Endothelial cell (in vitro differentiated cells): ENCODE measurements at regions not wholly inside any gene's neighbourhood (a gene's known extent, or its start where the extent isn't known, plus 50 kb on each side); places are given as distances from the start of the nearest gene placed in this dataset.

Source experiments
- DNase-seq: peaks from one replicate; pipeline ENCODE4 v3.0.0; 2021; ENCODE audit warnings: low spot score
- H3K27ac Mint-ChIP-seq: one replicate; pipeline ENCODE4 v1.8.0; 2021; ENCODE audit warnings: mixed read lengths, inconsistent platforms; ENCODE audit not compliant: unreplicated experiment
- H3K27me3 Mint-ChIP-seq: one replicate; pipeline ENCODE4 v1.8.0; 2021; ENCODE audit warnings: mild to moderate bottlenecking, moderate library complexity, mixed read lengths, inconsistent platforms; ENCODE audit not compliant: unreplicated experiment
- H3K36me3 Mint-ChIP-seq: one replicate; pipeline ENCODE4 v1.8.0; 2021; ENCODE audit warnings: mild to moderate bottlenecking, low read depth, mixed read lengths, inconsistent platforms; ENCODE audit not compliant: unreplicated experiment
- H3K4me1 Mint-ChIP-seq: one replicate; pipeline ENCODE4 v1.8.0; 2021; ENCODE audit warnings: mild to moderate bottlenecking, mixed read lengths, inconsistent platforms; ENCODE audit not compliant: unreplicated experiment
- H3K4me3 Mint-ChIP-seq: one replicate; pipeline ENCODE4 v1.8.0; 2021; ENCODE audit warnings: mild to moderate bottlenecking, mixed read lengths, inconsistent platforms; ENCODE audit not compliant: unreplicated experiment
- H3K9me3 Mint-ChIP-seq: one replicate; pipeline ENCODE4 v1.8.0; 2021; ENCODE audit warnings: mixed read lengths, inconsistent platforms; ENCODE audit not compliant: unreplicated experiment
- TF ChIP-seq, protein P1 (sequence below): fragments of 200-600 bp; sonication (generic); IDR thresholded peaks from one replicate; pipeline ENCODE4 v1.5.0; 2021; ENCODE audit warnings: antibody characterized with exemption; ENCODE audit not compliant: unreplicated experiment

DNA sequence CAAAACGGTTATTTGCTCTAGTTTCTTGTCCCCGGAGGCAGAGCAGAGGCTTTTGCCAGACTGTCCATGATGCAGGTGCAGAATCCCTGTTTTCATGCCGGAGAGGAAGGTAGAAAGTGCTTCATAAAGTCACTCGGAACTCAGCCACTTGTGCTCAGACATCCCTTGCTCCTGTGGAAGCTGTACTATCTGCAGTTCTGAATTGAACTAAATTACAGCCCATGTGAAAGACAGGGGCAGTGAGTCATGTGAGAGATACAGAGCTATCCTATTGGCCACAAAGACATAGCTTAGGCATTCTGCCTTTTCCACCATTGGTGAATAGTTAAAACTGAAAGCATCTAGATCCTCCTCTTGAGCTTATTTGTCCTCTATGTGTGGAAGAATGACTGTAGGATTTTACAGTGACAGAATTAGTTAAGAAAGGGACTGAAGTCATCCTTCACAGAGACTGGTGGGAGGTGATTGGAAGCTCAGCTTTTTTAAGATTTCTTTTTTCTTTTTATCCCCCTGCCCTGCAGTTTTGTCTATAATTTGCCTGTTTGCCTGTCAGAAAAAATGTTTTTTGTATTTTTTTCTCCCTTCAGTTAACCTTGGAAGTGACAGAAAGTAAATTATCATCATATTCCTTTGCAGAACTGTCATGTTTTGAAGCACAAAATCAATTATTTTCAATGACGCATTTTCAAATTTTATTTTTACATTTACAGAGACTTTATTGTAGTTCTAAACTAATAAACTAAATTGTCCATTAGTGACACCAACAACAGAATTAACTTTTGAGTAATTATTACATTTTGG lies 298.6 kb downstream of the PTPRC start:
- no peaks in the 10 kb centered on the region for H3K9me3 Mint-ChIP-seq
- no peaks in the 10 kb centered on the region for H3K36me3 Mint-ChIP-seq
- peak overlapping the region; percentile 32 for H3K27ac Mint-ChIP-seq
- peak; percentile 6 for DNase-seq
- TF ChIP-seq, protein P1, sequence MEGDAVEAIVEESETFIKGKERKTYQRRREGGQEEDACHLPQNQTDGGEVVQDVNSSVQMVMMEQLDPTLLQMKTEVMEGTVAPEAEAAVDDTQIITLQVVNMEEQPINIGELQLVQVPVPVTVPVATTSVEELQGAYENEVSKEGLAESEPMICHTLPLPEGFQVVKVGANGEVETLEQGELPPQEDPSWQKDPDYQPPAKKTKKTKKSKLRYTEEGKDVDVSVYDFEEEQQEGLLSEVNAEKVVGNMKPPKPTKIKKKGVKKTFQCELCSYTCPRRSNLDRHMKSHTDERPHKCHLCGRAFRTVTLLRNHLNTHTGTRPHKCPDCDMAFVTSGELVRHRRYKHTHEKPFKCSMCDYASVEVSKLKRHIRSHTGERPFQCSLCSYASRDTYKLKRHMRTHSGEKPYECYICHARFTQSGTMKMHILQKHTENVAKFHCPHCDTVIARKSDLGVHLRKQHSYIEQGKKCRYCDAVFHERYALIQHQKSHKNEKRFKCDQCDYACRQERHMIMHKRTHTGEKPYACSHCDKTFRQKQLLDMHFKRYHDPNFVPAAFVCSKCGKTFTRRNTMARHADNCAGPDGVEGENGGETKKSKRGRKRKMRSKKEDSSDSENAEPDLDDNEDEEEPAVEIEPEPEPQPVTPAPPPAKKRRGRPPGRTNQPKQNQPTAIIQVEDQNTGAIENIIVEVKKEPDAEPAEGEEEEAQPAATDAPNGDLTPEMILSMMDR, result no peak
- peak overlapping the region; percentile 43 for H3K4me3 Mint-ChIP-seq
- no peaks in the 10 kb centered on the region for H3K27me3 Mint-ChIP-seq
- peaks cover 2% of the 10 kb centered on the region for H3K4me1 Mint-ChIP-seq

DNA sequence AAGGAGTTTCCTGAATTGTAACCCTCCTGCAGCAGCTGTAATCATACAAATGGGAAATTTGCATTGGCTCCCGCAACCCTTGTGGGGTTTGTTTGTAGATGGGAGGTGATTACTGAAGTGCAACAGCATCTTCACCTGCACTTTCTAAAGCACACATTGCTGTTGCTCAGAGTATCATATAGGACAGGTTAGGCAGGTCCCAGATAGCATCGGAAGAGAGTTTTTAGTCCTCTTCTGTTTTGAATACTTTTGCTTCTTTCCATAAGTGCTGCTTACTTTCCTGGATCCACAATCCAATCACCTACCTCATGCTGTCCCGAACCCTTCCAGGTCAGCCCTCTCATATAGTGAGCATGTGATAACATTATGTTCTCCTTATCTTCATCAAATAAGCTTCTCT lies 300.4 kb downstream of the PTPRC start:
- no peak overlapping the region for H3K4me3 Mint-ChIP-seq
- no peaks in the 10 kb centered on the region for H3K27me3 Mint-ChIP-seq
- no peaks in the 10 kb centered on the region for H3K36me3 Mint-ChIP-seq
- no peaks in the 10 kb centered on the region for H3K9me3 Mint-ChIP-seq
- H3K4me1 Mint-ChIP-seq, result no peaks in the 10 kb centered on the region
- DNase-seq, result no peak
- no peak overlapping the region for H3K27ac Mint-ChIP-seq
- TF ChIP-seq, protein P1, result no peak

DNA sequence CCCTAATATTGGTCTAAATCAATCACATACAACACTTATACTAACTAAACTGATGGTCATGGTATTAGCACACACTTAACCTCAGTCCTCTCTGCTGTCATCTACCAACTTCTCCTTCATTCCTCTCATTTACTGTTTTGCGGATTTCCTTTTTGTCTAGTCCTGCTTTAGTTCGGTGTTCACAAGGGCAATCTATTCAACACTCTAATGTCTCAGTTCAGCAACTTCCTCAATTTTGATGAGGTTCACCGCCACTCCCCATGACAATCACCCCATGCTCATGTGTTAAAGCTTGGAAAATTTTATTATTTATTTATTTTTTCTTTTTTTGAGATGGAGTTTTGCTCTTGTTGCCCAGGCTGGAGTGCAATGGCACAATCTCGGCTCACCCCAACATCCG lies 301.1 kb downstream of the PTPRC start:
- H3K27ac Mint-ChIP-seq, result no peak overlapping the region
- H3K9me3 Mint-ChIP-seq, result no peaks in the 10 kb centered on the region
- no peaks in the 10 kb centered on the region for H3K4me1 Mint-ChIP-seq
- TF ChIP-seq, protein P1, result no peak
- no peaks in the 10 kb centered on the region for H3K27me3 Mint-ChIP-seq
- H3K4me3 Mint-ChIP-seq, result no peak overlapping the region
- DNase-seq, result no peak
- H3K36me3 Mint-ChIP-seq, result no peaks in the 10 kb centered on the region

DNA sequence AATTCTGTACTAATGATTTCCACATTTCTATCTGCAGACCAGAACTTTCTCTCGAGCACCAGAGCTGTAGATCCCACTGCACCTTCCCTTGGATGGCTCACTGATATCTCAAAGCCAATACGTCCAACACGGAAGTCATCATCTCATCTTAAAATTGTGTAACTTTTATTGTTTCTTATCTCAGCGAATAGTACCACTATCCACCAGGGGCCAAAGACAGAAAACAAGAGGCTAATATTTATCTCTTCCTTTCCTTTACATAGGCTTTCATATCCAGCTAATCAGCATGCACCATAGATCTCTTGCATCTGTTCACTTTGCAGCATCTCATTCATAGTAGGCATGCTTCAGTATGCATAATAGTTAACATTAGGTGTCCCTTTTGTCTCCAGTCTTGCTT lies 303.6 kb downstream of the PTPRC start:
- Mint-ChIP-seq H3K27ac (no peak overlapping the region), H3K4me1 (no peaks in the 10 kb centered on the region), H3K9me3 (no peaks in the 10 kb centered on the region), H3K36me3 (no peaks in the 10 kb centered on the region), H3K4me3 (no peak overlapping the region), H3K27me3 (no peaks in the 10 kb centered on the region)
- TF ChIP-seq, protein P1, result no peak
- DNase-seq, result no peak

DNA sequence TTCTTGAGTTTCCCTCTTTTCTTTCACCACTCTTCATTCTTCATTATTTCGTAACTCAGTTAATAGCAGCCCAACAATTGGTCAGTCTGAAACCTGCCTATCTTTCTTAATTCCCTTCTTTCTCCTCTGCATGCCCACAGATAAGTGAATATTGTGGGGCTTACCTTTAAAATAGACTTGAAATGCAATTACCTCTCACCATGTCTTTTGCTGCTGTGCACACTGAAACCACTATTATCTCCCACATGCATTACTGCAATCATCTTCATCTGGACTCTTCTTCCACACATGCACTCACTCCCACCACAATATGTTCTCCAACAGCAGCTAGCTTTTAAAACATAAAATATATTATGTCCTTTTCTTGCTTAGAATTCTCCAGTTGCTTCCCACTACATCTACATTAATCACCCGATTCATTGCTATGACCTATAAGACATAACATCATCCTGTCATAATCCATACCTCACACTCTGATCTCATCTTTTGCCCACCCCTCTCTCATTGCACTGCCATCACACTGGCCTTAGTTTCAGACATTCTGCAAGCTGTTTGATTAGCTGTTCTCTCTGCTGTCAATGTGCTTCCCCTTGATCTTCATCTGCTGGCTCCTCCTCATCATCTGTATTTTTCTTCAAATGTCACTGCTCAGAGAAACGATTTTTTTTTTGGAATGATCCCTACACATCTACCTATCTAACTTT lies 304.8 kb downstream of the PTPRC start:
- Mint-ChIP-seq H3K4me1 (no peaks in the 10 kb centered on the region), H3K4me3 (no peak overlapping the region), H3K27ac (no peak overlapping the region), H3K36me3 (no peaks in the 10 kb centered on the region), H3K27me3 (no peaks in the 10 kb centered on the region), H3K9me3 (no peaks in the 10 kb centered on the region)
- TF ChIP-seq, protein P1, result no peak
- no peak for DNase-seq
